H1 (cell line): ENCODE measurements at regions not wholly inside any gene's neighbourhood (a gene's known extent, or its start where the extent isn't known, plus 50 kb on each side); places are given as distances from the start of the nearest gene placed in this dataset.

Experiments
- CTCF ChIA-PET: fragments of 300-600 bp; sonication (Branson Sonifier 250); formaldehyde crosslinking; loops from one replicate; lab custom pipeline; 2021; ENCODE audit not compliant: partially characterized antibody; lab: Charles Lee
- POLR2A ChIA-PET: fragments of 300-600 bp; sonication (Branson Sonifier 250); formaldehyde crosslinking; loops from one replicate; lab custom pipeline; 2021; ENCODE audit warnings: inconsistent platforms; ENCODE audit not compliant: partially characterized antibody; lab: Charles Lee
- DNase-seq, 2 experiments: peaks; one replicate each; pipeline versions ENCODE4 v3.0.0 to v3.0.0-alpha.2; 2010 to 2022; ENCODE audit warnings: low spot score in 2 of 2, low read depth in 1 of 2, mixed read lengths in 1 of 2
- FAIRE-seq: peaks from 2 replicates; lab custom pipeline; 2011; peaks lifted over from hg19 to GRCh38; lab: Jason Lieb, UNC
- H2AFZ ChIP-seq: 2 replicates; pipeline ENCODE4 v1.8.1; 2012; ENCODE audit warnings: low read length, inconsistent platforms
- H2AK5ac ChIP-seq: 2 replicates; pipeline ENCODE4 v1.6.1; 2013; ENCODE audit warnings: low read depth, low read length
- H2BK120ac ChIP-seq: replicated peaks from 2 replicates; pipeline ENCODE3; 2013; ENCODE audit warnings: low read depth, low read length, inconsistent platforms
- H2BK12ac ChIP-seq: 2 replicates; pipeline ENCODE4 v1.6.1; 2013; ENCODE audit warnings: low read depth, low read length
- H2BK15ac ChIP-seq: 2 replicates; pipeline ENCODE4 v1.6.1; 2013; ENCODE audit warnings: low read length
- H2BK20ac ChIP-seq: 2 replicates; pipeline ENCODE4 v1.6.1; 2013; ENCODE audit warnings: low read length
- H2BK5ac ChIP-seq: 2 replicates; pipeline ENCODE4 v1.6.1; 2013; ENCODE audit warnings: low read depth, low read length
- H3K14ac ChIP-seq: 2 replicates; pipeline ENCODE4 v1.6.1; 2013; ENCODE audit warnings: inconsistent platforms; ENCODE audit not compliant: insufficient read length
- H3K18ac ChIP-seq: 2 replicates; pipeline ENCODE4 v1.6.1; 2013; ENCODE audit warnings: low read length; ENCODE audit errors: extremely low read depth
- H3K23ac ChIP-seq: 2 replicates; pipeline ENCODE4 v1.6.1; 2013; ENCODE audit warnings: inconsistent platforms; ENCODE audit not compliant: insufficient read length
- H3K23me2 ChIP-seq: 2 replicates; pipeline ENCODE4 v1.6.1; 2013; ENCODE audit warnings: low read depth, low read length
- H3K27ac ChIP-seq: 2 replicates; pipeline ENCODE4 v1.6.1; 2011; ENCODE audit warnings: low read depth, low read length, inconsistent platforms
- H3K27me3 ChIP-seq, 4 experiments: replicated peaks in 1 of 4; 1 replicate in 1 of 4; 2 replicates in 3 of 4; pipeline versions ENCODE4 v1.6.1 to v1.8.1; 2011 to 2013; ENCODE audit warnings: low read length in 3 of 4, mild to moderate bottlenecking in 3 of 4, inconsistent platforms in 2 of 4, mixed read lengths in 2 of 4, moderate library complexity in 1 of 4; ENCODE audit not compliant: control insufficient read depth in 3 of 4, insufficient read depth in 3 of 4; ENCODE audit errors: extremely low read depth in 1 of 4
- H3K36me3 ChIP-seq, 4 experiments: 2 replicates each; pipeline versions ENCODE4 v1.6.1 to v1.8.1; 2011 to 2013; ENCODE audit warnings: mild to moderate bottlenecking in 4 of 4, low read length in 3 of 4, moderate library complexity in 2 of 4, control low read depth in 1 of 4, inconsistent platforms in 1 of 4; ENCODE audit not compliant: insufficient read depth in 4 of 4, control insufficient read depth in 2 of 4
- H3K4ac ChIP-seq: replicated peaks from 2 replicates; pipeline ENCODE3; 2013; ENCODE audit warnings: low read length, low read depth, mixed read lengths, inconsistent platforms; ENCODE audit not compliant: insufficient read length
- H3K4me1 ChIP-seq, 4 experiments: replicated peaks in 1 of 4; 1 replicate in 1 of 4; 2 replicates in 3 of 4; pipeline versions ENCODE4 v1.6.1 to v1.8.1; 2011 to 2013; ENCODE audit warnings: low read length in 3 of 4, inconsistent platforms in 2 of 4, mixed read lengths in 1 of 4; ENCODE audit not compliant: insufficient read depth in 4 of 4, control insufficient read depth in 3 of 4
- H3K4me2 ChIP-seq, 2 experiments: 2 replicates each; pipeline versions ENCODE4 v1.6.1 to v1.8.1; 2011 to 2013; ENCODE audit warnings: low read depth in 2 of 2, low read length in 2 of 2, control low read depth in 1 of 2, inconsistent platforms in 1 of 2, mild to moderate bottlenecking in 1 of 2; ENCODE audit not compliant: insufficient read depth in 1 of 2
- H3K4me3 ChIP-seq, 4 experiments: fragments of 200-600, 300-600 bp in 1 of 4; sonication (generic), shearing (Covaris generic), sonication (Bioruptor Twin) in 1 of 4; 2 replicates each; pipeline versions ENCODE4 v1.5.1 to v1.8.1; 2011 to 2016; ENCODE audit warnings: low read length in 4 of 4, low read depth in 3 of 4, control low read depth in 2 of 4, inconsistent platforms in 2 of 4, mild to moderate bottlenecking in 2 of 4, mixed read lengths in 1 of 4, moderate library complexity in 1 of 4; ENCODE audit not compliant: insufficient read depth in 2 of 4; ENCODE audit errors: extremely low read depth in 1 of 4
- H3K56ac ChIP-seq: replicated peaks from 2 replicates; pipeline ENCODE3; 2013; ENCODE audit warnings: low read depth, mild to moderate bottlenecking, mixed read lengths, low read length, inconsistent platforms; ENCODE audit not compliant: insufficient read length
- H3K79me1 ChIP-seq: 2 replicates; pipeline ENCODE4 v1.6.1; 2013; ENCODE audit warnings: low read depth, low read length, control low read depth
- H3K79me2 ChIP-seq, 2 experiments: 2 replicates each; pipeline versions ENCODE4 v1.6.1 to v1.8.1; 2012 to 2013; ENCODE audit warnings: low read length in 2 of 2, mild to moderate bottlenecking in 2 of 2, inconsistent platforms in 1 of 2; ENCODE audit not compliant: insufficient read depth in 2 of 2, control insufficient read depth in 1 of 2
- H3K9ac ChIP-seq, 4 experiments: replicated peaks in 1 of 4; 1 replicate in 1 of 4; 2 replicates in 3 of 4; pipeline versions ENCODE4 v1.6.1 to v1.8.1; 2011 to 2013; ENCODE audit warnings: low read depth in 3 of 4, low read length in 3 of 4, control low read depth in 2 of 4, mild to moderate bottlenecking in 2 of 4, moderate library complexity in 2 of 4, inconsistent platforms in 1 of 4; ENCODE audit errors: extremely low read depth in 1 of 4
- H3K9me3 ChIP-seq, 2 experiments: 2 replicates each; pipeline versions ENCODE4 v1.6.1 to v1.8.1; 2012 to 2013; ENCODE audit warnings: mild to moderate bottlenecking in 2 of 2, moderate library complexity in 2 of 2, control low read depth in 1 of 2, inconsistent platforms in 1 of 2, low read depth in 1 of 2, low read length in 1 of 2, mixed read lengths in 1 of 2; ENCODE audit not compliant: insufficient read depth in 2 of 2
- H4K20me1 ChIP-seq, 2 experiments: replicated peaks in 1 of 2; 2 replicates each; pipeline versions ENCODE3 to v1.8.1; 2011 to 2013; ENCODE audit warnings: inconsistent platforms in 2 of 2, low read length in 2 of 2, mild to moderate bottlenecking in 1 of 2; ENCODE audit not compliant: insufficient read depth in 2 of 2, control insufficient read depth in 1 of 2
- H4K5ac ChIP-seq: 2 replicates; pipeline ENCODE4 v1.6.1; 2013; ENCODE audit warnings: low read length, low read depth, mixed read lengths, inconsistent platforms; ENCODE audit not compliant: insufficient read length
- H4K8ac ChIP-seq: 2 replicates; pipeline ENCODE4 v1.8.0; 2013; ENCODE audit warnings: mild to moderate bottlenecking, moderate library complexity, low read length, inconsistent platforms; ENCODE audit not compliant: insufficient read depth; ENCODE audit errors: extremely low read depth
- H4K91ac ChIP-seq: replicated peaks from 2 replicates; pipeline ENCODE3; 2013; ENCODE audit warnings: low read length, mixed read lengths, inconsistent platforms; ENCODE audit not compliant: insufficient read length
- CEBPB ChIP-seq: IDR thresholded peaks from 2 replicates; pipeline ENCODE4 v1.6.1; 2012; ENCODE audit warnings: low read depth, low read length
- KDM5A ChIP-seq: fragments of 200-600 bp; IDR thresholded peaks from 2 replicates; pipeline ENCODE4 v1.7.1; 2012; ENCODE audit warnings: mild to moderate bottlenecking, low read length, inconsistent platforms, mixed read lengths
- MAFK ChIP-seq: IDR thresholded peaks from 2 replicates; pipeline ENCODE4 v1.6.1; 2012; ENCODE audit warnings: low read depth, mild to moderate bottlenecking, improper control_type of control experiment, low read length
- PHF8 ChIP-seq: fragments of 200-600 bp; sonication (generic); conservative IDR thresholded peaks from 2 replicates; pipeline ENCODE4 v1.7.1; 2012; ENCODE audit warnings: low read depth, mild to moderate bottlenecking, inconsistent platforms, low read length, moderate library complexity
- POU5F1 ChIP-seq: IDR thresholded peaks from 2 replicates; pipeline ENCODE4 v1.6.1; 2011; ENCODE audit warnings: low read depth, mild to moderate bottlenecking, low read length, moderate library complexity
- SAP30 ChIP-seq: fragments of 300-600 bp; sonication (generic); IDR thresholded peaks from 2 replicates; pipeline ENCODE4 v1.7.1; 2012; ENCODE audit warnings: low read length, moderate library complexity, mild to moderate bottlenecking, inconsistent platforms; ENCODE audit not compliant: insufficient read depth, insufficient replicate concordance
- SIRT6 ChIP-seq: IDR thresholded peaks from one replicate; pipeline ENCODE4 v1.7.1; 2012; ENCODE audit warnings: low read length, inconsistent platforms
- SIX5 ChIP-seq: IDR thresholded peaks from 2 replicates; pipeline ENCODE4 v1.6.1; 2011; ENCODE audit warnings: mild to moderate bottlenecking, low read depth, low read length
- SP1 ChIP-seq: IDR thresholded peaks from 2 replicates; pipeline ENCODE4 v1.6.1; 2011; ENCODE audit warnings: low read depth, low read length
- SP4 ChIP-seq: IDR thresholded peaks from 2 replicates; pipeline ENCODE4 v1.6.1; 2012; ENCODE audit warnings: low read length, inconsistent platforms
- TEAD4 ChIP-seq: IDR thresholded peaks from 2 replicates; pipeline ENCODE4 v1.6.1; 2012; ENCODE audit warnings: low read depth, low read length, inconsistent platforms, mixed read lengths
- WGBS, 2 experiments: shearing (Covaris generic) in 1 of 2; methylation state at CpG; one replicate each; pipeline versions ENCODE4 v1.1.6 to v1.1.7; 2013 to 2015; ENCODE audit warnings: low lambda C conversion rate in 2 of 2, mixed read lengths in 2 of 2, inconsistent platforms in 1 of 2, low coverage in 1 of 2, missing lambda C conversion rate in 1 of 2; ENCODE audit not compliant: insufficient replicate concordance in 2 of 2, insufficient coverage in 1 of 2, insufficient read length in 1 of 2; ENCODE audit errors: extremely low coverage in 1 of 2, missing lambda C conversion rate in 1 of 2; 5-methylcytosine and 5-hydroxymethylcytosine counted together
- TF ChIP-seq, protein P1 (sequence below), 3 experiments: IDR thresholded peaks; 1 replicate in 2 of 3; 2 replicates in 1 of 3; pipeline versions ENCODE4 v1.5.1 to v1.6.1; 2011; ENCODE audit warnings: low read length in 3 of 3, mild to moderate bottlenecking in 3 of 3, inconsistent platforms in 2 of 3, low read depth in 1 of 3, moderate library complexity in 1 of 3; ENCODE audit not compliant: insufficient read depth in 1 of 3; ENCODE audit errors: control extremely low read depth in 1 of 3

DNA sequence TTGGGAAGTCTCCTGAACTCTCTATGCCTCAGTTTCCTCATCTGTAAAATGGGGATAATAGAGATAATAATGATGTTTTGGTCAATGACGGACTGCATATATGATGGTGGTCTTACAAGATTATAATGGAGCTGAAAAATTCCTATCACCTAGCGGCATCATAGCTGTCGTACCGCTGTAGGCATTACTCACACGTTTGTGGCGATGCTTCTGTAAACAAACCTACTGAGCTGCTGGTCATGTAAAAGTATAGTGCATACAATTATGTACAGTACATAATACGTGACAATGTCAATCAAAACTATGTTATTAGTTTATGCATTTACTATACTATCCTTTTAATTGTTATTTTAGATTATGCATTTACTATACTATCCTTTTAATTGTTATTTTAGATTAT, 339.1 kb upstream of the NPVF start:
- POLR2A ChIA-PET, result no interaction called here
- H2AK5ac ChIP-seq, result no peak overlapping the region
- no peak overlapping the region for H3K14ac ChIP-seq
- no peaks in the 10 kb centered on the region for H3K79me1 ChIP-seq
- FAIRE-seq (no peak), DNase-seq (no peak)
- no peak overlapping the region for H4K91ac ChIP-seq
- no peak overlapping the region for H2BK12ac ChIP-seq
- no peaks in the 10 kb centered on the region for H3K23me2 ChIP-seq
- H3K56ac ChIP-seq, result no peak overlapping the region
- H3K4me2 ChIP-seq, result no peak overlapping the region
- H3K4me1 ChIP-seq, result peaks cover 0 to 4% (median under 1%) of the 10 kb centered on the region in 4 experiments; a peak in 2 of 7 replicates
- H3K4ac ChIP-seq, result no peak overlapping the region
- no peaks in the 10 kb centered on the region for H3K79me2 ChIP-seq
- H3K27me3 ChIP-seq, result no peaks in the 10 kb centered on the region
- no peak overlapping the region for H2BK20ac ChIP-seq
- no peaks in the 10 kb centered on the region for H4K20me1 ChIP-seq
- no peak overlapping the region for H3K9ac ChIP-seq
- no peaks in the 10 kb centered on the region for H3K9me3 ChIP-seq
- no peaks in the 10 kb centered on the region for H3K36me3 ChIP-seq
- no peak overlapping the region for H2BK15ac ChIP-seq
- H3K18ac ChIP-seq, result no peak overlapping the region
- H4K5ac ChIP-seq, result no peak overlapping the region
- CTCF ChIA-PET, result interaction anchor here (0.6 to 12.5 kb wide), 29 partner anchors 8 to 798 kb away, joined by 3 to 283 read pairs (median 5); no protein-coding TSS in a partner anchor
- 92% methylated on average over 7 of the region's 7 CpGs; no CpG with 5 or more reads in 1 of the 2 experiments for WGBS, 2 experiments
- H3K23ac ChIP-seq, result no peak overlapping the region
- H2BK5ac ChIP-seq, result no peak overlapping the region
- no peak overlapping the region for H4K8ac ChIP-seq
- TF ChIP-seq PHF8, result no peak
- TF ChIP-seq SP1, result no peak
- no peak for TF ChIP-seq SP4
- no peak for TF ChIP-seq SIX5
- no peak for TF ChIP-seq MAFK
- TF ChIP-seq SAP30, result no peak
- TF ChIP-seq KDM5A, result no peak
- TF ChIP-seq CEBPB, result no peak
- no peak for TF ChIP-seq TEAD4
- TF ChIP-seq POU5F1, result no peak
- TF ChIP-seq SIRT6, result no peak
- TF ChIP-seq, protein P1, sequence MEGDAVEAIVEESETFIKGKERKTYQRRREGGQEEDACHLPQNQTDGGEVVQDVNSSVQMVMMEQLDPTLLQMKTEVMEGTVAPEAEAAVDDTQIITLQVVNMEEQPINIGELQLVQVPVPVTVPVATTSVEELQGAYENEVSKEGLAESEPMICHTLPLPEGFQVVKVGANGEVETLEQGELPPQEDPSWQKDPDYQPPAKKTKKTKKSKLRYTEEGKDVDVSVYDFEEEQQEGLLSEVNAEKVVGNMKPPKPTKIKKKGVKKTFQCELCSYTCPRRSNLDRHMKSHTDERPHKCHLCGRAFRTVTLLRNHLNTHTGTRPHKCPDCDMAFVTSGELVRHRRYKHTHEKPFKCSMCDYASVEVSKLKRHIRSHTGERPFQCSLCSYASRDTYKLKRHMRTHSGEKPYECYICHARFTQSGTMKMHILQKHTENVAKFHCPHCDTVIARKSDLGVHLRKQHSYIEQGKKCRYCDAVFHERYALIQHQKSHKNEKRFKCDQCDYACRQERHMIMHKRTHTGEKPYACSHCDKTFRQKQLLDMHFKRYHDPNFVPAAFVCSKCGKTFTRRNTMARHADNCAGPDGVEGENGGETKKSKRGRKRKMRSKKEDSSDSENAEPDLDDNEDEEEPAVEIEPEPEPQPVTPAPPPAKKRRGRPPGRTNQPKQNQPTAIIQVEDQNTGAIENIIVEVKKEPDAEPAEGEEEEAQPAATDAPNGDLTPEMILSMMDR (IDR thresholded peaks at IDR 0.05; ENCODE audit: control extremely low read depth in 1 of 3, insufficient read depth in 1 of 3, low read depth in 1 of 3, low read length in 3 of 3), result no peak
- TF ChIP-seq, all 59 proteins: peak for 0
- Histone ChIP-seq H3K4me3 (no peak overlapping the region), H2BK120ac (no peak overlapping the region), H3K27ac (no peak overlapping the region), H2AFZ (no peak overlapping the region)
